ENCODE measurements at regions not wholly inside any gene's neighbourhood (a gene's known extent, or its start where the extent isn't known, plus 50 kb on each side); places are given as distances from the start of the nearest gene placed in this dataset.
"Not testable (repeated sequence)": the region's sequence is repeated elsewhere in the genome, so short reads cannot be mapped to it uniquely, and the experiment has no call there.

DNA sequence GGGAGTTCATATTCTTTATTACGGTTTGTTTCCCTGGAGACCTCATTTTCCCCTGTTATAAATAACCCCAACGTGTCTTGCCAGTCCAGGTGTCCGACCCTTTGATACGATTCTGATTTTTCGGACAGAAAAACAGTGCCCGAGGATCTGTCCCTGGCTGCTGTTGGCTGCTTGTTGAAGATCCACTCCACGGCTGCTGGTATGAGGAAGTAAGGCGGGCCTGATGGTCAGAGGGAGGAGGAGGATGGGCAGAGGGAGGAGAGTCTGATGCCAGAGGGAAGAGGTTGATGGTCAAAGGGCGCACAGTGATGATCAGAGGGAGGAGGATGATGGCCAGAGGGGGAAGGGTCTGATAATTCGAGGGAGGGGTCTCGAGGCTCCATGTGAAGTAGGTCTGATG, 99.9 kb downstream of the ATP6V0E2 start:
- BruUV-seq (replicated peaks); H3K27ac ChIP-seq (ENCODE audit: low read length); POLR2A ChIA-PET (ENCODE audit: unreplicated experiment); intact Hi-C loops (cut with micrococcal nuclease); H3K79me2 ChIP-seq (ENCODE audit: low read length); H3F3A ChIP-seq (ENCODE audit: low read length, unreplicated experiment); H3K36me3 ChIP-seq (ENCODE audit: low read depth, low read length); DNase-seq; H4K20me1 ChIP-seq (ENCODE audit: low read length); H3K9me2 ChIP-seq (replicated peaks; ENCODE audit: low read length); H3K4me2 ChIP-seq (ENCODE audit: low read length); H2AFZ ChIP-seq (ENCODE audit: low read length); H3K4me1 ChIP-seq (ENCODE audit: insufficient read depth, low read length); H3K9ac ChIP-seq (ENCODE audit: low read length); ATAC-seq; CTCF ChIA-PET; H3K9me3 ChIP-seq (ENCODE audit: low read length); H3K4me3 ChIP-seq (ENCODE audit: low read length): not testable (repeated sequence)
- H3K27me3 ChIP-seq (ENCODE audit: low read length): peaks cover 17% of the 10 kb centered on the region

DNA sequence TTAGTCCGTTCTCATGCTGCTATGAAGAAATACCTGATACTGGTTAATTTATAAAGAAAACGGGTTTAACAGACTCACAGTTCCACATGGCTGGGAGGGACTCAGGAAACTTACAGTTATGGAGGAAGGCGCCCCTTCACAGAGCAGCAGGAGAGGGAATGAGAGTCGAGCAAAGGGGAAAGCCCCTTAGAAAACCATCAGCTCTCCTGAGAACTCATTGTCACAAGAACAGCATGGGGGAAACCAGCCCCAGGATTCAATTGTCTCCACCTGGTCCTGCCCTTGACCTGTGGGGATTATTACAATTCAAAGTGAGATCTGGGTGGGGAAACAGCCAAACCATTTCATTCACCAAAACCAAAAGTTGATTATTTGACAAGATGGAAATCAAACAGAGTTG, 101.8 kb downstream of the ATP6V0E2 start:
- H3K27ac ChIP-seq (ENCODE audit: low read length); H4K20me1 ChIP-seq (ENCODE audit: low read length); H3K9me2 ChIP-seq (replicated peaks; ENCODE audit: low read length); H3K9ac ChIP-seq (ENCODE audit: low read length); H3K79me2 ChIP-seq (ENCODE audit: low read length); ATAC-seq; H2AFZ ChIP-seq (ENCODE audit: low read length); H3K36me3 ChIP-seq (ENCODE audit: low read depth, low read length); intact Hi-C loops (cut with micrococcal nuclease); H3F3A ChIP-seq (ENCODE audit: low read length, unreplicated experiment); CTCF ChIA-PET; DNase-seq; H3K4me1 ChIP-seq (ENCODE audit: insufficient read depth, low read length); H3K4me3 ChIP-seq (ENCODE audit: low read length); BruUV-seq (replicated peaks); H3K9me3 ChIP-seq (ENCODE audit: low read length); H3K4me2 ChIP-seq (ENCODE audit: low read length); POLR2A ChIA-PET (ENCODE audit: unreplicated experiment): not testable (repeated sequence)
- H3K27me3 ChIP-seq (ENCODE audit: low read length): peaks cover 14% of the 10 kb centered on the region

DNA sequence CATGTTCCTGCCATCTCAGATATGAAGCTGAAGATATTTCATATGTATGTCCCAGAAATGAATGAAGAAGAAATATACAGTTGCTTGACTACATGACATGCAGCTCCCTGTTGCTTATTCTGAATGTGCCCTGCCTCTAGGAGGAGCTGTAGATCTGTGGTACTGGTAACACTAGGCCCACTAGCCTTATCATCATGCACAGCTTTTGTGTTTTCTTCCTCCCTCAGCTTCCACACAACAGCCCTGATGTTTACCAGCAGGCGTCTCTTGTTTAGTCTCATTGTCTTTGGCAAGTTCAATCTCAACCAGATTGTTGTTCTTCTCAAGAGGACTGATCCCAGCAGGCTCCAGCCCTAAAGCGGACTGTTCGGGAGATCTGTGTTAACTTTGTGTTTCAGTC, 104.8 kb downstream of the ATP6V0E2 start:
- H3K4me3 ChIP-seq (ENCODE audit: low read length); H3K9me3 ChIP-seq (ENCODE audit: low read length); intact Hi-C loops (cut with micrococcal nuclease); BruUV-seq (replicated peaks); H3K9me2 ChIP-seq (replicated peaks; ENCODE audit: low read length); H2AFZ ChIP-seq (ENCODE audit: low read length); H3K79me2 ChIP-seq (ENCODE audit: low read length); POLR2A ChIA-PET (ENCODE audit: unreplicated experiment); H3K4me1 ChIP-seq (ENCODE audit: insufficient read depth, low read length); H3K27ac ChIP-seq (ENCODE audit: low read length); H3K9ac ChIP-seq (ENCODE audit: low read length); H3F3A ChIP-seq (ENCODE audit: low read length, unreplicated experiment); CTCF ChIA-PET; H4K20me1 ChIP-seq (ENCODE audit: low read length); H3K36me3 ChIP-seq (ENCODE audit: low read depth, low read length); DNase-seq; H3K4me2 ChIP-seq (ENCODE audit: low read length); ATAC-seq: not testable (repeated sequence)
- H3K27me3 ChIP-seq (ENCODE audit: low read length): peaks cover 11% of the 10 kb centered on the region

DNA sequence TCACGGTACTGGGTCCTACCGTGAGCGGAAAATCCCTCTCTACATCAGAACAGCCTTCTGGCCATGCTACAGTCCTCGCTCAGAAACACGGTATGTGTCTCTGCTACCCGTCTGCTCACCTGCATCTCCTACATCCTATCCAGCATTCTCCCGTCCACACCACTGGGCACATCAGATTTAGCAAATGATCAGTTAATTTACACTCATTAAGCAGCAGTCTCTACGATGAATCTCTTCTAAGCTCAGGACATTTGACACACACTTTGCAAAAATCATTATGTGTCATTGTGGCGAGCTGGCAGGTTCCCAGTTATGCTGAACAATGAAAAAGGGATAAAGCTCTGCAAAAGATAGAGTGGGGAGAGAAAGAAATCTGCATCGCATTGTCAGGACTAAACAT, 105.2 kb downstream of the ATP6V0E2 start:
- H3K27me3 ChIP-seq (ENCODE audit: low read length): peaks cover 11% of the 10 kb centered on the region
- H3K4me3 ChIP-seq (ENCODE audit: low read length); ATAC-seq; H3K36me3 ChIP-seq (ENCODE audit: low read depth, low read length); DNase-seq; intact Hi-C loops (cut with micrococcal nuclease); CTCF ChIA-PET; H3K79me2 ChIP-seq (ENCODE audit: low read length); H3K9me3 ChIP-seq (ENCODE audit: low read length); H3K9ac ChIP-seq (ENCODE audit: low read length); H3K27ac ChIP-seq (ENCODE audit: low read length); H3K4me1 ChIP-seq (ENCODE audit: insufficient read depth, low read length); H3K9me2 ChIP-seq (replicated peaks; ENCODE audit: low read length); H4K20me1 ChIP-seq (ENCODE audit: low read length); H2AFZ ChIP-seq (ENCODE audit: low read length); H3F3A ChIP-seq (ENCODE audit: low read length, unreplicated experiment); POLR2A ChIA-PET (ENCODE audit: unreplicated experiment); H3K4me2 ChIP-seq (ENCODE audit: low read length); BruUV-seq (replicated peaks): not testable (repeated sequence)

DNA sequence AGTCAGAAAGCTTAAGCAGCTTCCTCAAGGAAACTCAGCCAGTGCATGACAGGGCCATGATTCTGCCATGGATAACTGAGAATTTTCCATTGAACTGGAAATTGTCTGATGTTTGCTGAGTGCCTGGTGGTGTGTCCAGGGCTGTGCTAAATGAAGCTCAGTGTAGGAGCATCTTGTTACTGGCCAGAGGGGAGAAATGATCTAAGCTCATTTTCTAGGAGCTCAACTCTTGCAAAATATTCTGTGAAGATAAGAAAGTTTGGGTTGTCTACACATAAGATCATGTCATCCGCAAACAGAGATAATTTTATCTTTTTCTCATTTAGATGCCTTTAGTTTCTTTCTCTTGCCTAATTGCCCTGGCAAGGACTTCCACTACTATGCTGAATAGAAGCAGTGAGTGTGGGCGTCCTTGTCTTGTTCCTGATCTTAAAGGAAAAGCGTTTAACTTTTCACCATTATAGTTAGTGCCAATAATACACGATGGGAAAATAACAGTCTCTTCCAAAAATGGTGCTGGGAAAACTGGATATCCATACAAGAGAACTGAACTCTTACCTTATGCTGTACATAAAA, 108.9 kb downstream of the ATP6V0E2 start:
- H3K79me2 ChIP-seq (ENCODE audit: low read length); H3K4me3 ChIP-seq (ENCODE audit: low read length); POLR2A ChIA-PET (ENCODE audit: unreplicated experiment); H3K4me2 ChIP-seq (ENCODE audit: low read length); ATAC-seq; intact Hi-C loops (cut with micrococcal nuclease); H3F3A ChIP-seq (ENCODE audit: low read length, unreplicated experiment); H3K9ac ChIP-seq (ENCODE audit: low read length); BruUV-seq (replicated peaks); H3K9me2 ChIP-seq (replicated peaks; ENCODE audit: low read length); H3K36me3 ChIP-seq (ENCODE audit: low read depth, low read length); DNase-seq; H3K27ac ChIP-seq (ENCODE audit: low read length); H4K20me1 ChIP-seq (ENCODE audit: low read length); CTCF ChIA-PET; H3K27me3 ChIP-seq (ENCODE audit: low read length); H3K9me3 ChIP-seq (ENCODE audit: low read length); H2AFZ ChIP-seq (ENCODE audit: low read length); H3K4me1 ChIP-seq (ENCODE audit: insufficient read depth, low read length): not testable (repeated sequence)

DNA sequence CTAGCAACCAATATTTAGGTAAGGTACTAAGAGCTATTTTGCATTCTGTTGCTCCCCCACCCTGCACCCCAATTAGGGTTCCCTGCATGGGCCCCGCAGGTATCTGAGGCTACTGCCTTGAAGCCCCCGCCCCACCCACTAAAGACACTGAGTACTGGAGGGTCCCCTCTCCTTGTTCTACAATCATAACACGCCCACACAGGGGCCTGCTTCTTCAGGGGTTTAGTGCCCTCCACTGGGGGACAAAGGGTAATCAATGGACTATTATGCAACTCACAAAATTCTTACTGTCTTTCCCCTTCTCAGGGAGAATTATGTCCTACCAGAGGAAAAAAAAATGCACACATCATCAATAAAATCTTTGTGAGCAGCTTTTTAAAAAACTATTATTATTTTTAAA, 113.1 kb downstream of the ATP6V0E2 start:
- CTCF ChIA-PET; H3K36me3 ChIP-seq (ENCODE audit: low read depth, low read length); H3K9ac ChIP-seq (ENCODE audit: low read length); POLR2A ChIA-PET (ENCODE audit: unreplicated experiment); H2AFZ ChIP-seq (ENCODE audit: low read length); H3K9me2 ChIP-seq (replicated peaks; ENCODE audit: low read length); H3K4me3 ChIP-seq (ENCODE audit: low read length); H3K9me3 ChIP-seq (ENCODE audit: low read length); DNase-seq; H3K79me2 ChIP-seq (ENCODE audit: low read length); H3K4me2 ChIP-seq (ENCODE audit: low read length); H3K27me3 ChIP-seq (ENCODE audit: low read length); H3K4me1 ChIP-seq (ENCODE audit: insufficient read depth, low read length); BruUV-seq (replicated peaks); H3K27ac ChIP-seq (ENCODE audit: low read length); H4K20me1 ChIP-seq (ENCODE audit: low read length); ATAC-seq; H3F3A ChIP-seq (ENCODE audit: low read length, unreplicated experiment); intact Hi-C loops (cut with micrococcal nuclease): not testable (repeated sequence)

DNA sequence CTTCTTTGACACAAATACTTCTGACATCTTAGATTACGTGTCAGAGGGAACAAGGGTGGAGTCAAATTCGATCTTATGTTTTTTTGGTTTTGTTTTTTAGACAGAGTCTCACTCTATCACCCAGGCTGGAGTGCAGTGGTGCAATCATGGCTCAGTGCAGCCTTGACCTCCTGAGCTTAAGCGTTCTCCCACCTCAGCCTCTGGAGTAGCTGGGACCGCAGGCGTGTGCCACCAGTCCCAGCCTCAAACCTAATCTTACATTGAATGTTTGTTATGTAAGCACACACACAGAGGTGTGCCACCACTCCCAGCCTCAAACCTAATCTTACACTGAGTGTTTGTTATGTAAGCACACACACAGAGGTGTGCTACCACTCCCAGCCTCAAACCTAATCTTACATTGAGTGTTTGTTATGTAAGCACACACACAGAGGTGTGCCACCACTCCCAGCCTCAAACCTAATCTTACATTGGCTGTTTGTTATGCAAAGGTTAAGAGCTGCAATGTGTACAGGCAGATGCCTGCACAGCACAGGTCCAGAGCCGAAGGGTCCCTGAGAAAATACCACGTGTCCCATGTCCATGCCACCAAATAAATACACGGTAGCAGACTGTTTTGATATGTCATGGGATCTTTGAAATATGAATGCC, 118.0 kb downstream of the ATP6V0E2 start:
- H3K36me3 ChIP-seq (ENCODE audit: low read depth, low read length); H2AFZ ChIP-seq (ENCODE audit: low read length); H3K9ac ChIP-seq (ENCODE audit: low read length); H3K4me2 ChIP-seq (ENCODE audit: low read length); CTCF ChIA-PET; H3K9me3 ChIP-seq (ENCODE audit: low read length); H4K20me1 ChIP-seq (ENCODE audit: low read length); H3K79me2 ChIP-seq (ENCODE audit: low read length); ATAC-seq; H3K27ac ChIP-seq (ENCODE audit: low read length); DNase-seq; intact Hi-C loops (cut with micrococcal nuclease); BruUV-seq (replicated peaks); H3K9me2 ChIP-seq (replicated peaks; ENCODE audit: low read length); H3K27me3 ChIP-seq (ENCODE audit: low read length); H3K4me1 ChIP-seq (ENCODE audit: insufficient read depth, low read length); H3F3A ChIP-seq (ENCODE audit: low read length, unreplicated experiment); POLR2A ChIA-PET (ENCODE audit: unreplicated experiment); H3K4me3 ChIP-seq (ENCODE audit: low read length): not testable (repeated sequence)

Measured in PC-3 (cell line).